Hippocampal formation (tissue), 2 donors: ENCODE measurements at regions not wholly inside any gene's neighbourhood (a gene's known extent, or its start where the extent isn't known, plus 50 kb on each side); places are given as distances from the start of the nearest gene placed in this dataset.
"Not testable (repeated sequence)": the region's sequence is repeated elsewhere in the genome, so short reads cannot be mapped to it uniquely, and the experiment has no call there.

Experiments
- DNase-seq, 2 donors: peaks; one replicate each; lab custom pipeline; 2025; lab: John Stamatoyannopoulos, UW

DNA sequence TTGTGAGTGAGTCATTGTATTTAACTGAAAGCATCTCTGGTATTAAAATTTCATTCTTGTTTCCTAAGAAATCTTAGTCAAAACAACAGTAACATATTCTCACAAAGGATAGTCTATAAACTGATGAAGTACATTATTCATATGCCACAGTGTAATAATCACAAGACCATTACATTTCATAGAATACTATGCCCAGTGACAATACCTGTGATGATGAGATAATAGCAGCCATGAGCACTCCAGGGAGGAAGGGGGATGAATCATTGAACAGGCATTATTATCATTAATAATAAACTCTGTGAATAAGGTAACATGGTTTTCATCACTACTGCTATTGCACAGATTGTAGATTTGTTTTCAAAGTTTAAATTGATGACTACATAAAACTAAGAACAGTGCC lies 667.9 kb downstream of the EPM2A start:
- no peak for DNase-seq

DNA sequence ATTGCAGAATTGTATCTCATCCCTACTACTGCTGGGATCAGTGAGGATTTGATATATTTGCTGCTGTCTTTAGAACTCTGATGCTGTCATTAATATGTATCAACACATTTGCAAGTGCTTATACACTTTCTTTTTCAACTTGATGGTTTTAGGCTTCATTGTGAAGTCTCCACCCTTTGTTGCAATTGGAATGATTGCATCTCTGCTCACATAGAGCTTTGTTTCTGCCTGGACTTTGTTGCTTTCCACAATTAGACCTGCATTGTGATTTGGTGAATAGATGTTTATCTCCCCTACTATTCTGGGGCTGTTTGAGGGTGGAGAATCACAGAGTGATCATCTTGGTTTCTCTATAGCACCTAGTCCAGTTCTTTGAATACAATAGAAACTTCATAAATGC lies 666.7 kb downstream of the EPM2A start:
- no peak for DNase-seq

DNA sequence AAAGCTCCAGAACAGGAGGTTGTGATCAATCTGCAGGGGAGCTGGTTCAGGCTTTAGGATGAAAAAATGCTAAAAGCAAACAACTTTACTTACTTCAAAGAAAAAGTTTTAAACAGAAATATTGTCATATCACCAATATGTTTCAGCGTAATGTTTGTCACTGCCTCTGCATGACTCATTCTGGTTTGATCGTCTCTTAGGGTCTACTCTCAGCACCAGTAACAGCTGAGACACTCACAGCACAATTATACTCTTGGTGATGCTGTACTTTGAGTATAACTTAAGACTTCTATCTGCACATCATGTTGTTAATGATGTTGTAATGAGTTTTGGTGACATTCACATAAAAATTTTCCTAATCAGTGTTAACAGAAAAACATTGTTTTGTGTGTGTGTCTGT lies 665.4 kb downstream of the EPM2A start:
- no peak for DNase-seq

DNA sequence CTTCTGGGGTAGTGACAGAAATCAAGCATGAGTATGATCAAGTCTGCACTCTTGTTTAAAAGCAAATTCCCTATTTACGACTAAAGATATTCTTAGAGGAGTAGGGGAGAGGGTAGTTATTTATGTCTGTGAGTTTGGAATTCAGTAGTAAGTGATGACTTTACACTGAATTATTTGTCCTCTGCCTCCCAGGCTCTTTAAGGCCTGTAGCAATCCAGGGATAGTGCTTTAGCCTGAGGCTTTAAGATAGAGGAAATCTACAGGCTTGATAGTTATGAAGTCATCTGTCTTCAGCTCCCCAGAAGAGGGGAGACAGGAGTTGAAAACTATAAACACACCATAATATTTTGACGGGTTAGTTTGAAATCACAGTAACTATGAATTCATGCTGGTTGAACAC lies 664.5 kb downstream of the EPM2A start:
- no peak for DNase-seq

DNA sequence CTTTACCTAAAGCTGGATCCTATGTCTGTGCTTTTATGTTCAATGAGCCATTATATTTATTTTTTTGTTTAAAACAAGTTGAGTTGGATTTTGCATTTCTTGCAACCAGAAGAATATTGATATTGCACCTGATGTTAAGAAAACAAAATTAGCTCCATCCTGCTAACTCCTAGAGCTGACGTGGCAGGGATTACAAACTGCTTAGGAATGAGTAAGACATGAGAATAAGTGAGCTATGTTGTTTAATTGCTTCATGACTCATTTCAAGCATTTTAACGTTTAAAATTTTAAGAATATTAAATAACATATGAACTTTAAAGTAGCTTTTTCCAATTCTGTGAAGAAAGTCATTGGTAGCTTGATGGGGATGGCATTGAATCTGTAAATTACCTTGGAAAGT lies 663.5 kb downstream of the EPM2A start:
- no peak for DNase-seq

DNA sequence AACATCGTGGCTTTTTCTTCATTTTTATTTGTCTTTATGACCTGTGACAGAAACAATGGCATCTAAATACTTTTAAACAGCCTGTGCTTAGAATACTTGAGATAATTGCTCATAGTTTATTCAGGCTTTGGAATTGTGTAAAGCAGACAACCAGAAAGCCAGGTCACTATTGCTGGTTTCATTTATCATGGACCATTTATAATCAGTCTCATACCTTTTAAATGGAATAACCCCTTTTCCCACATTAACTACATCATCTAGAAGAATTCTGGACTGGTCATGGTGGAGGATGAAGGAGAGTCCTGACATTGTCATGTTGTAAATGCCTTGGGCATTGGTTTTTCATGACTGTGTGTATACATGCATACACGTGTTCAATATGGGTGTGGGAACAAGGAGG lies 661.5 kb downstream of the EPM2A start:
- no peak for DNase-seq

DNA sequence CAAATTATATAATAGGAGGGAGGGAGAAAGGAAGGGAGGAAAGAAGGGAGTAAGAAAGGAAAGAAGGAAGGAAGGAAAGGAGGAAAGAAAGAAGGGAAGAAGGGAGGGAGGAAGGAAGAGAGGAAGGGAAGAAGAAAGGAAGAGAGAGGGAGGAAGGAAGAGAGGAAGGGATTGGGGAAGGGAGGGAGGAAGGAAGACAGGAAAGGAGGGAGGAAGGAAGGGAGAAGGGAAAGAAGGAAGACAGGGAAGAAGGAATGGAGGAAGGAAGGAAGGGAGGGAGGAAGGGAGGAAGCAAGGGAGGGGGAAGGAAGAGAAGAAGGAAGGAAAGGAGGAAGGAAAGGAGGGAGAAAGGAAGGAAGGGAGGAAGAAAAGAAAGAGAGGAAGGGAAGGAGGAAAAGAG lies 660.5 kb downstream of the EPM2A start:
- no peak for DNase-seq

DNA sequence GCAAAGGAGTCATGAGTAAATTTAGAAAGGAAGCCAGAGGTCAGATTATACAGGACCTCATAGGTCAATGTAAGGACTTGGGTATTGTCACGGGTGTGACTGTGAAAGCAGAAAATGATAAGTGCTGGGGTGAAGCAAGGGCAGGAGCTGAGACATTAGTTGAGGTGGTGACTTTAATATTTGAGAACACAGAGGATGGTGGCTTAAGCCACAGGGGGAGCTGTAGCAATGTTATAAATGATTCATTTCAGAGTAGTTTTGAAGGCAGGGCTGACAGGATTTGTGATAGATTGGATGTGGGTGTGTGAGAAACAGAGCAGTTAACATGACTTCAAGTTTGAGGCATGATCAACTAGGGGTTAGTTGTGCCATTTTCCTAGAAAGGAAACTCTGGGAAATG lies 659.9 kb downstream of the EPM2A start:
- no peak for DNase-seq

DNA sequence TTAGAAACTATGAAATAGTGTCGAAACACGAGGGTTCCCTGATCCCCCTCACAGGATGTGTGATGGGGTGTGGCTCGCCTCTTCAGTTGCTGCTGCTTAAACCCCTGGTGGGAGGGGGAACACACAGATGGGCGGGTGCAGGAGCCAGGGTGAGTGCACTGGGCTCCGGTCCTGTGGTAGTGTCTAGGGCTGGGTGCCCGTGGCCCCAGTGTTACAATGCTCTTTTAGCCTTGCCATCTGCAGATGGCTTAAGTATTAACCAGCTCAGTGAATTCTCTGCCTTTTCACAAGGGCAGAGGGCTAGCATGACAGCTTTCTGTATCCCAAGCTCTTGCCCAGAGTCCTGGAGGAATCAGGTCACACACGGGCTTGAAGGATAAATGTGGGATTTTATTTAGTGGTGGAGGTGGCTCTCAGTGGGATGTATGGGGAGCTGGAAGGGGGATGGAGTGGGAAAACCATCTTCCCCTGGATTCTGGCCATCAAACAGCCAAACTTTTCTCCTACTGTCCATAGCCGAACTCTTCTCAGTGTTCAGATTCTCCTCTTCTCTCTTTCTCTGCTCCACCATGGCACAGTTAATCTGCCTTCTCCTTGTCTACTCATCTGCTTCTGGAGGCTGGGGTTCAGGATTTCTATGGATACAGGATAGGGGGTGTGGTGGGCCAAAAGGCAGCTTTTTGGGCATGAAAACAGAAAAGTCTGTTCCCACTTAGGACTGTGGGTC lies 659.0 kb downstream of the EPM2A start:
- no peak for DNase-seq

DNA sequence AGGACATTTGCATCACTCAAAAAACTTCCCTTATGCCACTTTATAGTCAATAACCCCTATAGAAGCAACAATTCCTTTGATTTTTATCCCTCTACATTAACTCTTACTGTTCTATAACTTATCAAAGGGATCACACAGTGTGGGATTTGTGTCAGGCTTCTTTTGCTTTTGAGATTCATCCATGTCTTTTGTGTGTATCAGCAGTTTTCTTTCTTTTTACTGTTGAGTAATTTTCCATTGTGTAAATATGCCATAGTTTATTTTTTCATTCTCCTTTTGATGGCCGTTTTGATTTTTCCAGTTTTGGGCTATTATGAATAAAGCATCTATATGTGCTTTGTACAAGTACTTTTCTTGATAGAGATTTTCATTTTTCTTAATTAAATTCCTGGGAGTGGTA lies 657.9 kb downstream of the EPM2A start:
- no peak for DNase-seq

DNA sequence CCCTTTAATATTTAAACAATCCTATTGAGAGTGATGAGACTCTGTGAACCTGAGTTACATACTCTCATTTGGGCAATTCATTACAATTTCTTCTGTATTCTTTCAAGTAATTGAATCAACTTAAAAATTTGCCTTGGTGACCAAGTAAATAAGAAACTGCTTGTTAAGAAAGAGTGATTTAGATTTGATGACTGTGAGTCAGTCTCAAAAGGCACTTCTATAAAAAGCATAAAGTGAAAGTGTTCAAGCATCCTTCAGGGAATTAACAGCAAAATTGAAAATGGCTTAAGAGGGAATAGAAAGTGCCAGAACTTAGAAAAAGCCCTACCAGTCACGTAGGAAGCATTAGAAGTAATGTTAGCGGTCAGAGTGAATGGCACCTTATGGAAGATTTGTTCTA lies 654.7 kb downstream of the EPM2A start:
- DNase-seq: no peak

DNA sequence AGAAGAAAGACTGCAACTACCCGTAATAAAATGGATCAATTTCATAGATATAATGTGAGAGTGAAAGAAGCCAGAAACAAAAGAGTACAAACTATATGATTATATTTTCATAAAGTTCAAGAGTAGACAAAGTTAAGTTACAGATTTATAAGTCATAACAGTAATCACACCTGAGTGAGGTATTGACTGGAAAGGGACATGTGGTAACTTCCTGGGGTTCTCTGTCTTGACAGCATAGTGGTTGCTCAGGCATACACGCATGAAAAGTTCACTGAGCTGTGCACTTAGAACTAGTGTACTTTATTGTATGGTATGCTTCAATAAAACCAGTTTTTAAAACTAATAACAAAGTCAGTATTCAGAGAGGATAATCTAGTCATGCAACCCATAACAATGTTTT lies 653.6 kb downstream of the EPM2A start:
- DNase-seq: no peak

DNA sequence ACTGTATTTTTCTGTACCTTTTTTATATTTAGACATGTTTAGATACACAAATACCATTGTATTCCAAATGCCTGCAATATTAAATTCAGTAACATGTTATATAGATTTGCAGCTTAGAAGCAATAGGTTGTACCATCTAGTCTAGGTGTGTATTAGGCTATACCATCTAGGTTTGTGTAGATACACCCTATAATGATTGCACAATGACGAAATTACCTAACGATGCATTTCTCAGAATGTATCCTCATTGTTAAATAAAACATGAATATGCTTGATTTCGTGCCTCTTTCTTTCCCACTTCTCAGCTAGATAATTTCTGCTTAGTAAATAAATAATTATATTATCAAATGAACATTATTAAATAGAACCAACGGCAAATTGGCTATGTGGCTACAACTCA lies 653.0 kb downstream of the EPM2A start:
- DNase-seq: no peak

DNA sequence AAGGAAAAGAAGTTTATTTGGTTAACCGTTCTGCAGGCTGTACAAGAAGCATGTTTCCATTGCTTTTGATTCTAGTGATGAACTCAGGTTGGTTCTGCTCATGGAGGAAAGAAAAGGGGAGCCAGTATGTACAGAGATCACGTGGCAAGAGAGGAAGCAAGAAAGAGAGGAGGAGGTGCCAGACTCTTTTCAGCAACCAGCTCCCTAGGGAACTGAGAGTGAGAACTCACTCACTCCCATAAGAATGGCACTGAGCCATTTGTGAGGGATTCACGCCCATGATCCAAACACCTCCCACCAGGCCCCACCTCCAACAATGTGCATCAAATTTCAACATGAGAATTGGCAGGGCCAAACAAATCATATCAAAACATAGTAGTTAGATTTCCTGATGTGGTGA lies 649.1 kb downstream of the EPM2A start:
- DNase-seq: no peak

DNA sequence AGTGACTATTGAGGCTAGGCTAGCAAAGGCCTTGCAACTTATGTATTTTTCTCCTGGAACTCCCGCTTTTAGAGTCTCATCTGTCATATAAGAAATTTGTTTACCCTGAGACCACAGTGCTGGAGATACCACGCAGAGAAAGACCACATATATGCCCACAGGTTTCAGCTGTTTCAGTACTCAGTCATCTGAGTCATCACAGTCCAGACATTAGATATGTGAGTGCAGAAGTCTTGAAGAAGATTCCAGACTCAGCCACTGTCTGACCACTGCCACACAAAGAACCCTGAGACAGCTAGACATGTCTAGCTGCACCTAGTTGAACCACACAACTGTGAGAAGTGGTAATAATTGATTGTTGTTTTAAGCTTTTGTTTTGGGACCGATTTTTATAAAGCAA lies 648.3 kb downstream of the EPM2A start:
- no peak for DNase-seq

DNA sequence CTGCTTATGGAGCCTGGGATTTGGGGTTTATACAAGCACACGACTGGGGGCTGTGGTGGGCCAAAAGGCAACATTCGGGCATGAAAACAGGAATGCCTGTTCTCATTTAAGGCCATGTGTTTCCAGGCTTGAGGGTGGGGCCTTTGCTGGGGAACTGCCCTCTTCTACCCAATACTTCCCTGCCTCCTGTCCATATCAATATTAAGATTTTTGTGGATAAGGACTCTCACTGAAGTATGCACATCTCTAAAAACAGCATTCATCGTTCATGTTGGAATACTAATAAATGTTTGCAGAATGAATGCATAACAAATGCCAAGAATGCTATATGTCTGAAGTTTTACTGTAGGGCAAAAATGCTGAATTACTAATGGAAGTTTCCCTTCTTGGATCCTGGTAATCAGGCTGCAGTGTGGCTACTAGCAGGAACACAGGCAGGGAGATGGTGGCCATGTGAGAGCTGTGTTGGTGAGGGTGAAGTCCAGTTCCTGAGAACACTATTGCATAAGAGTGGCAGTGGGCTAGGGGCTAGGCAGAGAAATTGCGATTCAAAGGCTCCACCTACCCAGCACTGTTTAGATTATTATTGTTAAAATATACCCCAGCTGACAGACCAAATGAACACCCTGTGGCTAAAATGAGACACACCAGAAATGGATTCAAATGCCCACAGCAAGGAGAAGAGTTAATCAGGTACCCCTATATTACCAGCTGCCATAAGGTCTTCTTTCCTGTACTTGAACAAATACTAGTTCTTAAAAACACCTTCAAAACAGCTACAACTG lies 644.3 kb downstream of the EPM2A start:
- DNase-seq: no peak

DNA sequence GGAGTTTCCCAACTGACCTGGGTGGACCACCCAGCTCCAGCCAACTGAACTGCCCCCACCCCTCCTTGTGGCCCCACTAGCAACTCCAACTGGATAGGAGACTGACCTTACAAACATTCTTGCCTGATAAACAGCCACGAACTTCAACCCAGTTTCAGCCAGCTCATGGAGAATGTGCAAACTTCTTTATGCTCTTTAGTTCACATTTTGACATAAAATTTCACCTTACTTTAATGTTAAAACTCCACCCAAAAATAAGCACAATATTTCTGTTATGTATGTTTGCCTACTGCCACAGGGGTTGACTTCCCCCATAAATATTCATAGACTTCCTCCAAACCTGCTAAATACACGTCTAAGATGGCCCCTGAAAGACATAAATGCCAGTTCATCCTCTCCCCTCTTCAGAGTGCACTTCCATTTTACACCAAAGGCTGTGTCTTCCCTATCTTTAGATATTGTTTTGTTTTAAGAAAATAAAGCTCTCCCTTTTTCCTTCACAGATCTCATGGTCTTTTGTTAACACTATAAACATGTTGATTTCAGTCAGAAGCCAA lies 643.7 kb downstream of the EPM2A start:
- DNase-seq: no peak

DNA sequence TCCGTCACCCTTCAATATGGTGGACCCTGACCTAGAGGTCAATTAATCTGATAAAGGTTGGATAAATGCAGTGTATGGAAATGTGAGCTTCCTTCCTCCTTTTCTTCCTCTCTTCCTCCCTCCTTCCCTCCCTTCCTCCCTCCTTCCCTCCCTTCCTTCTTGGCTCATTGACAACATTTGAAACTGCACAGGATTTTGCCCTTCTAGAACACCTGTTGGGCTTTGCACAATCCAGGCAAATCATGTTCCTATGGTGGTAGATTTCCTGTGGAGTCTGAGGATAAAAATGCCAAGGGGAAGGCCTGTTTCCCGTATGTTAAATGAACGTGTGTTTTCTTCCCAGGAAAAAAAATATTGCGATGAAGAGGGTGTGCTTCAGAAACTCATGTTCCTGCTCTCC lies 642.8 kb downstream of the EPM2A start:
- DNase-seq: no peak

DNA sequence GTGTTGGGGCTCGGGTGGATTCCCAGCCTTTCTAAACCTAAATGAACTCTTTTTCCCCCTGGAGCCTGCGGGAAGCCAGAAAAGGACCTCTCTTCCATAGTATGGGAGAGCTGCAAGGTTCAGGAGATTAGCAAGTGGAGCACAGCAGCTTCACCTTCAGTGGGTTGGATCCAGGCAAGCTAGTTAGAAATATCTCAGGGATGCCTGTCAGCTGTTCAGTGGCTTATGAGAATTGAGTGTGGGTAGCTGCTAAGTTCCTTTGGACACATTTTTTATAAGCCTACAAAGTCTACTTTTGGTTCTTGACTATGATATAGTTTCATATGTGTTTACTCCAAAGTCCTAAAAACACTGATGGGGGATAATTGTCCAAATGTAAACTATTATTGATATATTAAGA lies 642.1 kb downstream of the EPM2A start:
- no peak for DNase-seq

DNA sequence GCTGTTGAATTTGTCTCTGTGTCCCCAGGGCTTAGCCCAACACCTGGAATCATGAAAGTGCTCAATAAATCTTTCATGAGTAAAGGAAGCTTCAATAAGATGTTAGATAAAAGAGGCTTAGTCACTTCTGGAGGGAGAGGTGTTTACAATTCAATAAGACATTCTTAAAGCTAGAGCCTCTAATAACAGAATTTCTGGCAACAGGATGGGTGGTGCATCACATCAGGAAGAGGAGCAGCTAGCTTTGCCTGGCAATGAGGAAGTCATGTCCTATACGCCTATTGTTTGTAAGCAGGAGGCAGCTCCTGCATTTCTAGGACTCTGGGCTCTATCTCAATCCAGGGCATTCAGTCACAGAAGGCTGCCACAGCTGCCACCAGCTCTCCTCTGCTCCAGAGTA lies 638.5 kb downstream of the EPM2A start:
- DNase-seq: no peak

DNA sequence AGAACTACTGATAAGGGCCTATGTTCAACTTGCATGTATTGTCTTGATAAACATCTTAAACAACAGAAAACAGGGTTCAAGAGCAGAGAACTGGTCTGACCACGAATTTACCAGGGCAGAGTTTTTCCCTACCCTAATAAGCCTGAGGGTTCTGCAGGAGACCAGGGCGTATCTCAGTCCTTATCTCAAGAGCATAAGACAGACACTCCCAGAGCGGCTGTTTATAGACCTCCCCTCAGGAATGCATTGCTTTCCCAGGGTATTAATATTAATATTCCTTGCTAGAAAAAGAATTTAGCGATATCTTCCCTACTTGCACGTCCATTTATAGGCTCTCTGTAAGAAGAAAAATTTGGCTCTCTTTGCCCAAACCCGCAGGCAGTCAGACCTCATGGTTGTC lies 637.2 kb downstream of the EPM2A start:
- DNase-seq: not testable (repeated sequence)

DNA sequence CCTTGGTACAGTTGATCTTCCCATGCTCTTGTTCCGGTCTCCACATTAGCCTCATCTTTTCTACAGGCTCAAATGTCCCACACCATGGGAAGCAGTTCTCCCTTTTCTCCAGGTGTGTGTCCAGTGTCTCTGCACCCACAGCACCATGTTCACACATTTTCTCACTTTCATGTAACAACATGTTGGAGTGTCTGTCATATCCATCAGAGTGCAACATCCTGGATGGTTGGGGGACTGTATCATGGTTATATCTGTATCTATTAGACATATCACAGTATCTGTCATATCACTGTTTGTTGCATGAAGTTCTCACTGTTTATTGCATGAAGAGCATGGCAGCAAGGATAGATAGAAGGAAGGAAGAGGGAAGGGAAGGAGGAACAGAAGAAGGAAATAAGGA lies 635.6 kb downstream of the EPM2A start:
- no peak for DNase-seq

DNA sequence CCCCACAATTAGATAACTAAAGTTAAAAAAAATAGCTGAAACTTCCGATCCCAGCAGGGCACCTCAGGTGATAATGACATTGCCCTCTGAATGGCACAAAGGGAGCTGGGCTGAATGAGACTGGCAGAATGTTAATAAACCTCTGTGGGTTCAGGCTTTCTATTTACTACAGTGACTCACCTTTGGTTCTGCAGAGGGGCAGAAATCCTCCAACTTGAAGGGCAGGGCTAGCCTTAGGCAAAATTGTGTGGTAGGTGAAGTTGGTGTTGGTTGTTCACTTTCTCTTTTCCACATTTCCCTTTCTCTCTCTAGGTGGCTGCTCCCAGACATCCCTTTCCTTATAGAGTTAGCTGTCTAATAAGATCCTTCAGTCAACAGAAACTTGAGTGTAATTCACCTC lies 625.2 kb downstream of the EPM2A start:
- DNase-seq: no peak
